ENCODE measurements at regions not wholly inside any gene's neighbourhood (a gene's known extent, or its start where the extent isn't known, plus 50 kb on each side); places are given as distances from the start of the nearest gene placed in this dataset.
A peak's percentile ranks its signal among the peaks of the same experiment; 100 is the strongest.
"Not testable (repeated sequence)": the region's sequence is repeated elsewhere in the genome, so short reads cannot be mapped to it uniquely, and the experiment has no call there.

- Histone ChIP-seq H3K27ac (no peak overlapping the region), H3K27me3 (no peaks in the 10 kb centered on the region), H3K4me1 (no peaks in the 10 kb centered on the region), H3K4me3 (no peak overlapping the region), H3K36me3 (no peaks in the 10 kb centered on the region), H3K9me3 (no peaks in the 10 kb centered on the region)
- TF ChIP-seq POLR2A (IDR thresholded peaks at IDR 0.05), result no peak
- no peak for TF ChIP-seq EP300 (IDR thresholded peaks at IDR 0.05)
- TF ChIP-seq POLR2AphosphoS5 (IDR thresholded peaks at IDR 0.05), result no peak
- TF ChIP-seq CTCF (IDR thresholded peaks at IDR 0.05), result no peak
- 73% methylated on average over 1 of the region's 1 CpG; no CpG with 5 or more reads in 1 of the 2 donors for WGBS, 2 donors (ENCODE audit: low coverage in 1 of 2)
- ATAC-seq, result peak; percentile 63
These were observed 210.0 kb downstream of the RASSF9 start for GRCh38 chr12:85626001-85626783.

- no peaks in the 10 kb centered on the region for H3K36me3 ChIP-seq
- 50 to 60% methylated on average over 1 of the region's 1 CpG for WGBS, 2 donors (ENCODE audit: low coverage in 1 of 2)
- no peak overlapping the region for H3K4me3 ChIP-seq
- no peak for ATAC-seq
- no peaks in the 10 kb centered on the region for H3K9me3 ChIP-seq
- TF ChIP-seq CTCF (IDR thresholded peaks at IDR 0.05) (no peak), POLR2AphosphoS5 (IDR thresholded peaks at IDR 0.05) (no peak), POLR2A (IDR thresholded peaks at IDR 0.05) (no peak), EP300 (IDR thresholded peaks at IDR 0.05) (no peak)
- H3K27me3 ChIP-seq, result no peaks in the 10 kb centered on the region
- H3K4me1 ChIP-seq, result no peaks in the 10 kb centered on the region
- H3K27ac ChIP-seq, result no peak overlapping the region
These were observed 209.4 kb downstream of the RASSF9 start for GRCh38 chr12:85626784-85627171.

- no peak for ATAC-seq
- H3K9me3 ChIP-seq, result no peaks in the 10 kb centered on the region
- H3K4me1 ChIP-seq, result no peaks in the 10 kb centered on the region
- TF ChIP-seq EP300 (IDR thresholded peaks at IDR 0.05), result no peak
- TF ChIP-seq POLR2AphosphoS5 (IDR thresholded peaks at IDR 0.05), result no peak
- TF ChIP-seq POLR2A (IDR thresholded peaks at IDR 0.05), result no peak
- no peak for TF ChIP-seq CTCF (IDR thresholded peaks at IDR 0.05)
- no peaks in the 10 kb centered on the region for H3K27me3 ChIP-seq
- 71 to 78% methylated on average over 2 of the region's 2 CpGs for WGBS, 2 donors (ENCODE audit: low coverage in 1 of 2)
- no peak overlapping the region for H3K4me3 ChIP-seq
- H3K27ac ChIP-seq, result no peak overlapping the region
- no peaks in the 10 kb centered on the region for H3K36me3 ChIP-seq
These were observed 208.6 kb downstream of the RASSF9 start for GRCh38 chr12:85627584-85627983.

GRCh38 chr12:85628562-85628961, 207.6 kb downstream of the RASSF9 start:
- WGBS, 2 donors (ENCODE audit: low coverage in 1 of 2), result 96 to 100% methylated on average over 1 to 2 of the region's 2 CpGs
- ATAC-seq, result not testable (repeated sequence)

GRCh38 chr12:85630851-85631250, 205.4 kb downstream of the RASSF9 start:
- Histone ChIP-seq H3K27me3 (no peaks in the 10 kb centered on the region), H3K36me3 (no peaks in the 10 kb centered on the region), H3K27ac (no peak overlapping the region), H3K9me3 (no peaks in the 10 kb centered on the region), H3K4me3 (no peak overlapping the region), H3K4me1 (no peaks in the 10 kb centered on the region)
- no peak for TF ChIP-seq CTCF (IDR thresholded peaks at IDR 0.05)
- TF ChIP-seq POLR2AphosphoS5 (IDR thresholded peaks at IDR 0.05), result no peak
- ATAC-seq, result no peak
- 93 to 100% methylated on average over 1 to 2 of the region's 2 CpGs for WGBS, 2 donors (ENCODE audit: low coverage in 1 of 2)

More at GRCh38 chr12:85628562-85628961, 207.6 kb downstream of the RASSF9 start:
- not testable (repeated sequence) for H3K4me3 ChIP-seq, H3K27ac ChIP-seq, H3K4me1 ChIP-seq, H3K36me3 ChIP-seq, H3K9me3 ChIP-seq, H3K27me3 ChIP-seq
